ENCODE measurements at regions not wholly inside any gene's neighbourhood (a gene's known extent, or its start where the extent isn't known, plus 50 kb on each side); places are given as distances from the start of the nearest gene placed in this dataset.

GRCh38 chr2:14684516-14684915, 52.0 kb downstream of the LRATD1 start:
- Histone ChIP-seq H3K9me3 (peaks cover 0 to 10% (median 0%) of the 10 kb centered on the region in 11 donors), H3K36me3 (no peaks in the 10 kb centered on the region), H3K4me1 (no peaks in the 10 kb centered on the region), H3K4me3 (no peak overlapping the region), H3K27ac (no peak overlapping the region), H3K27me3 (no peaks in the 10 kb centered on the region)
- ATAC-seq = no peak
- DNase-seq = no peak
- intact Hi-C loops (cut with DNase I) = no loop called here
- no peak for TF ChIP-seq CTCF (IDR thresholded peaks at IDR 0.05)
- WGBS, 2 donors = 68 to 74% methylated on average over 3 of the region's 3 CpGs

- Histone ChIP-seq H3K4me3 (no peak overlapping the region), H3K4me1 (no peaks in the 10 kb centered on the region), H3K9me3 (peaks cover 0 to 23% (median 0%) of the 10 kb centered on the region in 11 donors), H3K27ac (no peak overlapping the region), H3K36me3 (no peaks in the 10 kb centered on the region), H3K27me3 (no peaks in the 10 kb centered on the region)
- 91 to 93% methylated on average over 4 of the region's 4 CpGs for WGBS, 2 donors
- no peak for TF ChIP-seq CTCF (IDR thresholded peaks at IDR 0.05)
- intact Hi-C loops (cut with DNase I) = no loop called here
- ATAC-seq (no peak), DNase-seq (no peak)
Measured at GRCh38 chr2:14690926-14691325, 58.4 kb downstream of the LRATD1 start.

- ATAC-seq = no peak
- H3K4me1 ChIP-seq = no peaks in the 10 kb centered on the region
- no peaks in the 10 kb centered on the region for H3K36me3 ChIP-seq
- no peaks in the 10 kb centered on the region for H3K27me3 ChIP-seq
- H3K27ac ChIP-seq = no peak overlapping the region
- H3K4me3 ChIP-seq = no peak overlapping the region
- TF ChIP-seq CTCF (IDR thresholded peaks at IDR 0.05) = no peak
- peaks cover 0 to 20% (median 0%) of the 10 kb centered on the region in 11 donors for H3K9me3 ChIP-seq
- no peak for DNase-seq
- 78 to 85% methylated on average over 2 of the region's 2 CpGs for WGBS, 2 donors
- intact Hi-C loops (cut with DNase I) = no loop called here
Measured at GRCh38 chr2:14693874-14694273, 61.4 kb downstream of the LRATD1 start.

GRCh38 chr2:14700753-14701152, 68.2 kb downstream of the LRATD1 start:
- 80 to 88% methylated on average over 2 of the region's 2 CpGs for WGBS, 2 donors
- no peak for TF ChIP-seq CTCF (IDR thresholded peaks at IDR 0.05)
- ATAC-seq (no peak), DNase-seq (no peak)
- intact Hi-C loops (cut with DNase I) = no loop called here
- Histone ChIP-seq H3K36me3 (no peaks in the 10 kb centered on the region), H3K4me1 (no peaks in the 10 kb centered on the region), H3K4me3 (no peak overlapping the region), H3K9me3 (no peaks in the 10 kb centered on the region), H3K27me3 (no peaks in the 10 kb centered on the region), H3K27ac (no peak overlapping the region)

GRCh38 chr2:14702258-14702657, 69.7 kb downstream of the LRATD1 start:
- 90 to 91% methylated on average over 3 of the region's 3 CpGs for WGBS, 2 donors
- Histone ChIP-seq H3K27ac (no peak overlapping the region), H3K27me3 (no peaks in the 10 kb centered on the region), H3K36me3 (no peaks in the 10 kb centered on the region), H3K4me1 (no peaks in the 10 kb centered on the region), H3K4me3 (no peak overlapping the region), H3K9me3 (no peaks in the 10 kb centered on the region)
- intact Hi-C loops (cut with DNase I) = no loop called here
- TF ChIP-seq CTCF (IDR thresholded peaks at IDR 0.05) = no peak
- ATAC-seq (no peak), DNase-seq (no peak)
